ENCODE measurements at regions not wholly inside any gene's neighbourhood (a gene's known extent, or its start where the extent isn't known, plus 50 kb on each side); places are given as distances from the start of the nearest gene placed in this dataset.
"Not testable (repeated sequence)": the region's sequence is repeated elsewhere in the genome, so short reads cannot be mapped to it uniquely, and the experiment has no call there.

GRCh38 chr9:36521148-36521547 is 51.5 kb upstream of the MELK start:
- DNase-seq, result no peak

- no peak for DNase-seq
These were observed 55.6 kb upstream of the MELK start for GRCh38 chr9:36517131-36517530.

GRCh38 chr9:36504156-36504555 is 68.5 kb upstream of the MELK start:
- no peak for DNase-seq

- DNase-seq, result peak; percentile 16
These were observed 69.3 kb upstream of the MELK start for GRCh38 chr9:36503172-36504088.

GRCh38 chr9:36501727-36502126 is 71.0 kb upstream of the MELK start:
- no peak for DNase-seq

GRCh38 chr9:36500931-36501330 is 71.8 kb upstream of the MELK start:
- DNase-seq, result not testable (repeated sequence)

- DNase-seq, result no peak
These were observed 73.4 kb upstream of the MELK start for GRCh38 chr9:36499174-36499890.

- DNase-seq, result peak; percentile 58
These were observed 79.1 kb upstream of the MELK start for GRCh38 chr9:36493564-36493963.

- DNase-seq, result peak; percentile 30
These were observed 79.8 kb upstream of the MELK start for GRCh38 chr9:36492865-36493264.

- no peak for DNase-seq
These were observed 83.2 kb upstream of the MELK start for GRCh38 chr9:36489453-36489852.

GRCh38 chr9:36488389-36488756 is 84.3 kb upstream of the MELK start:
- DNase-seq, result no peak

GRCh38 chr9:36487482-36488388 is 85.0 kb upstream of the MELK start:
- peak; percentile 94 for DNase-seq

- DNase-seq, result peak; percentile 79
These were observed 85.7 kb upstream of the MELK start for GRCh38 chr9:36486933-36487481.

- DNase-seq, result no peak
These were observed 86.3 kb upstream of the MELK start for GRCh38 chr9:36486329-36486932.

- no peak for DNase-seq
These were observed 85.7 kb upstream of the RNF38 start for GRCh38 chr9:36485647-36486328.

GRCh38 chr9:36484124-36484523 is 84.1 kb upstream of the RNF38 start:
- no peak for DNase-seq

- DNase-seq, result no peak
These were observed 79.0 kb upstream of the RNF38 start for GRCh38 chr9:36479101-36479500.

GRCh38 chr9:36471359-36471758 is 71.3 kb upstream of the RNF38 start:
- no peak for DNase-seq

GRCh38 chr9:36470643-36471290 is 70.7 kb upstream of the RNF38 start:
- DNase-seq, result peak; percentile 79

- DNase-seq, result no peak
These were observed 63.4 kb upstream of the RNF38 start for GRCh38 chr9:36463467-36463866.

- no peak for DNase-seq
These were observed 62.2 kb upstream of the RNF38 start for GRCh38 chr9:36462245-36462644.

All from activated CD4-positive, alpha-beta T cell treated with anti-CD3 and anti-CD28 coated beads, Interleukin-2, Interleukin-6, amounts not matched to agents 100 ng/mL and 50 ng/mL, durations not matched to agents 16 hours and 8 hours (primary cell).